IMR-90 (cell line): ENCODE measurements at regions not wholly inside any gene's neighbourhood (a gene's known extent, or its start where the extent isn't known, plus 50 kb on each side); places are given as distances from the start of the nearest gene placed in this dataset.

Experiments used
- ATAC-seq: fragments of 200-7000 bp; cut with Tn5 transposase; 2 replicates; pipeline ENCODE4 v1.9.1; 2020; ENCODE audit warnings: low read depth, mild to moderate bottlenecking, moderate library complexity
- BruUV-seq: library from RNA; stranded (reverse); fragments of 400-500 nt; replicated peaks from 2 replicates; lab custom pipeline; 2021; lab: Mats Ljungman, UMichigan
- CTCF ChIA-PET: fragments of 300-600 bp; formaldehyde crosslinking; extraction: SDS; loops from one replicate; lab custom pipeline; 2021; ENCODE audit warnings: antibody characterized with exemption; lab: Yijun Ruan, JAX
- POLR2A ChIA-PET: fragments of 300-600 bp; sonication (Branson Sonifier 250); formaldehyde crosslinking; loops from one replicate; lab custom pipeline; 2022; ENCODE audit warnings: antibody characterized with exemption; ENCODE audit not compliant: unreplicated experiment; lab: Charles Lee
- DNase-seq: peaks from one replicate; pipeline ENCODE4 v3.0.0; 2013
- H2AFZ ChIP-seq: replicated peaks from 2 replicates; pipeline ENCODE3; 2013; ENCODE audit warnings: low read length, mild to moderate bottlenecking; ENCODE audit not compliant: poor library complexity
- H2AK5ac ChIP-seq: 2 replicates; pipeline ENCODE4 v1.6.1; 2013; ENCODE audit warnings: low read depth, low read length, inconsistent platforms
- H2AK9ac ChIP-seq: replicated peaks from 2 replicates; pipeline ENCODE3; 2013; ENCODE audit warnings: mild to moderate bottlenecking, low read depth, low read length, moderate library complexity; ENCODE audit not compliant: poor library complexity
- H2BK120ac ChIP-seq: 2 replicates; pipeline ENCODE4 v1.6.1; 2013; ENCODE audit warnings: low read depth, low read length, inconsistent platforms
- H2BK15ac ChIP-seq: 3 replicates; pipeline ENCODE4 v1.6.1; 2013; ENCODE audit warnings: low read depth, low read length, inconsistent platforms
- H2BK20ac ChIP-seq: 2 replicates; pipeline ENCODE4 v1.6.1; 2013; ENCODE audit warnings: low read depth, mild to moderate bottlenecking, inconsistent platforms, low read length, moderate library complexity
- H2BK5ac ChIP-seq: 2 replicates; pipeline ENCODE4 v1.6.1; 2013; ENCODE audit warnings: mild to moderate bottlenecking, low read depth, low read length, inconsistent platforms; ENCODE audit not compliant: poor library complexity, severe bottlenecking
- H3K14ac ChIP-seq: replicated peaks from 2 replicates; pipeline ENCODE4 v1.6.1; 2013; ENCODE audit warnings: low read depth, low read length, inconsistent platforms
- H3K18ac ChIP-seq: 2 replicates; pipeline ENCODE4 v1.6.1; 2013; ENCODE audit warnings: low read depth, low read length, control low read depth
- H3K23ac ChIP-seq: 2 replicates; pipeline ENCODE4 v1.6.1; 2013; ENCODE audit warnings: low read depth, low read length, inconsistent platforms
- H3K27ac ChIP-seq: 2 replicates; pipeline ENCODE4 v1.5.1; 2013; ENCODE audit warnings: mild to moderate bottlenecking, control low read depth, low read length; ENCODE audit not compliant: insufficient read depth
- H3K27me3 ChIP-seq: 2 replicates; pipeline ENCODE4 v1.6.1; 2013; ENCODE audit warnings: low read length; ENCODE audit not compliant: control insufficient read depth, insufficient read depth
- H3K36me3 ChIP-seq: 2 replicates; pipeline ENCODE4 v1.6.1; 2013; ENCODE audit warnings: low read length, mixed read lengths; ENCODE audit not compliant: control insufficient read depth, insufficient read depth
- H3K4ac ChIP-seq: 2 replicates; pipeline ENCODE4 v1.6.1; 2013; ENCODE audit warnings: low read depth, low read length, inconsistent platforms
- H3K4me1 ChIP-seq: 2 replicates; pipeline ENCODE4 v1.6.1; 2013; ENCODE audit warnings: low read length, mixed read lengths; ENCODE audit not compliant: control insufficient read depth, insufficient read depth
- H3K4me2 ChIP-seq: 2 replicates; pipeline ENCODE4 v1.6.1; 2013; ENCODE audit warnings: low read depth, mild to moderate bottlenecking, control low read depth, low read length, moderate library complexity
- H3K4me3 ChIP-seq: 2 replicates; pipeline ENCODE4 v1.5.1; 2013; ENCODE audit warnings: low read depth, mild to moderate bottlenecking, control low read depth, low read length, moderate library complexity; ENCODE audit not compliant: insufficient read depth
- H3K56ac ChIP-seq: 2 replicates; pipeline ENCODE4 v1.6.1; 2013; ENCODE audit warnings: low read length, inconsistent platforms; ENCODE audit not compliant: insufficient read depth; ENCODE audit errors: extremely low read depth
- H3K79me1 ChIP-seq, 2 experiments: 2 replicates each; pipeline ENCODE4 v1.6.1; 2013; ENCODE audit warnings: low read length in 2 of 2, inconsistent platforms in 1 of 2, low read depth in 1 of 2
- H3K9ac ChIP-seq: 2 replicates; pipeline ENCODE4 v1.6.1; 2013; ENCODE audit warnings: low read depth, low read length, control low read depth
- H3K9me1 ChIP-seq: 2 replicates; pipeline ENCODE4 v1.6.1; 2013; ENCODE audit warnings: low read length, inconsistent platforms; ENCODE audit not compliant: insufficient read depth
- H3K9me3 ChIP-seq: 2 replicates; pipeline ENCODE4 v1.6.1; 2013; ENCODE audit warnings: low read length; ENCODE audit not compliant: control insufficient read depth, insufficient read depth
- H4K20me1 ChIP-seq: 2 replicates; pipeline ENCODE4 v1.6.1; 2013; ENCODE audit warnings: low read length, inconsistent platforms; ENCODE audit not compliant: insufficient read depth
- H4K5ac ChIP-seq: 2 replicates; pipeline ENCODE4 v1.6.1; 2013; ENCODE audit warnings: mild to moderate bottlenecking, low read depth, low read length, control low read depth
- H4K8ac ChIP-seq, 2 experiments: 2 replicates each; pipeline ENCODE4 v1.6.1; 2013; ENCODE audit warnings: low read depth in 2 of 2, low read length in 2 of 2, control low read depth in 1 of 2, inconsistent platforms in 1 of 2
- H4K91ac ChIP-seq: 2 replicates; pipeline ENCODE4 v1.6.1; 2013; ENCODE audit warnings: low read depth, low read length, inconsistent platforms; ENCODE audit not compliant: insufficient read depth
- BHLHE40 ChIP-seq: fragments of 150-350 bp; IDR thresholded peaks from 2 replicates; pipeline ENCODE4 v1.6.1; 2016; ENCODE audit warnings: mild to moderate bottlenecking, low read depth, low read length
- CEBPB ChIP-seq: IDR thresholded peaks from 2 replicates; pipeline ENCODE4 v1.6.1; 2012; ENCODE audit warnings: low read depth, low read length, improper control_type of control experiment
- CHD1 ChIP-seq: IDR thresholded peaks from 2 replicates; pipeline ENCODE4 v1.6.1; 2012; ENCODE audit warnings: low read depth, low read length, improper control_type of control experiment
- CTCF ChIP-seq: conservative IDR thresholded peaks from 2 replicates; pipeline ENCODE4 v1.5.1; 2012; ENCODE audit warnings: mild to moderate bottlenecking, low read depth, low read length, improper control_type of control experiment
- FOS ChIP-seq: fragments of 150-350 bp; IDR thresholded peaks from 2 replicates; pipeline ENCODE4 v1.6.1; 2016; ENCODE audit warnings: low read depth, low read length
- MAFK ChIP-seq: IDR thresholded peaks from 2 replicates; pipeline ENCODE4 v1.6.1; 2012; ENCODE audit warnings: low read depth, low read length, improper control_type of control experiment
- MAZ ChIP-seq: IDR thresholded peaks from 2 replicates; pipeline ENCODE4 v1.6.1; 2012; ENCODE audit warnings: low read depth, mild to moderate bottlenecking, low read length, improper control_type of control experiment, moderate library complexity, borderline replicate concordance
- MXI1 ChIP-seq: IDR thresholded peaks from 2 replicates; pipeline ENCODE4 v1.6.1; 2012; ENCODE audit warnings: low read depth, mild to moderate bottlenecking, low read length, moderate library complexity, borderline replicate concordance
- NFE2L2 ChIP-seq: fragments of 150-350 bp; IDR thresholded peaks from 2 replicates; pipeline ENCODE4 v1.6.1; 2016; ENCODE audit warnings: low read depth, mild to moderate bottlenecking, low read length
- POLR2A ChIP-seq: IDR thresholded peaks from 2 replicates; pipeline ENCODE4 v1.6.1; 2012; ENCODE audit warnings: mild to moderate bottlenecking, low read depth, low read length
- RAD21 ChIP-seq: IDR thresholded peaks from 2 replicates; pipeline ENCODE4 v1.6.1; 2012; ENCODE audit warnings: low read length, improper control_type of control experiment
- RCOR1 ChIP-seq: IDR thresholded peaks from 2 replicates; pipeline ENCODE4 v1.6.1; 2012; ENCODE audit warnings: mild to moderate bottlenecking, low read length, improper control_type of control experiment; ENCODE audit not compliant: insufficient replicate concordance
- RFX5 ChIP-seq: IDR thresholded peaks from 2 replicates; pipeline ENCODE4 v1.8.0; 2012; ENCODE audit warnings: low read depth, mild to moderate bottlenecking, low read length, moderate library complexity
- SMC3 ChIP-seq: fragments of 150-350 bp; IDR thresholded peaks from 2 replicates; pipeline ENCODE4 v1.6.1; 2016; ENCODE audit warnings: low read depth, mild to moderate bottlenecking, antibody characterized with exemption, low read length, moderate library complexity
- USF2 ChIP-seq: fragments of 150-350 bp; IDR thresholded peaks from 2 replicates; pipeline ENCODE4 v1.6.1; 2017; ENCODE audit warnings: mild to moderate bottlenecking, antibody characterized with exemption, low read length, low read depth
- dilution Hi-C: fragments of 300-500 bp; cut with HindIII; formaldehyde crosslinking; loops from one replicate; pipeline ENCODE4 v1.14.3; 2018; ENCODE audit warnings: low sequenced_read_pairs; ENCODE audit not compliant: unreplicated experiment
- in situ Hi-C: fragments of 300-500 bp; cut with MboI; formaldehyde crosslinking; loops from 3 replicates; pipeline ENCODE4 v1.14.3; 2019; ENCODE audit warnings: low sequenced_read_pairs, inconsistent platforms, mixed read lengths
- intact Hi-C: fragments of 100-400 bp; cut with micrococcal nuclease; formaldehyde crosslinking; loops from 2 replicates; pipeline ENCODE4 v1.10.0; 2022
- TF ChIP-seq, protein P1 (sequence below): fragments of 150-350 bp; IDR thresholded peaks from 2 replicates; pipeline ENCODE4 v1.6.1; 2016; ENCODE audit warnings: low read depth, mild to moderate bottlenecking, low read length, moderate library complexity, borderline replicate concordance

DNA sequence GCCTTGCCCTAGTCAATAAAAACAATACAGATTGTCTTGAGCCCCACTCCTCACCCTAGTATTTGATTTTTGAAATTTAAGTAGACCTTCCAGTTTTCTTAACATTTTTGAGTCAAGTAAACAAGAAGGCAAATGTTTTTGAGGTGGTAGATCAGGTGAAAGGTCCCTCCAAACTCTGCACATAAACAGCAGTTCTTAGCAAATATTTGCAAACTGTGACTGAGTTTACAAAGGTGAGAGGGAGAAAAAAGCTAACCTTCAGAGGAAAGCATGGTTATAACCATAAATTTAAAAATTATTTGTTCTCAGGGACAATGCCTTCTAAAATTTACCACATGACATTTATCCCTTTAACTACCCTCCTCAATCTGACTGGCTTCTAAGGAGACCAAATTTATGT is 84.6 kb upstream of the PCDH17 start:
- Histone ChIP-seq H4K91ac (no peak overlapping the region), H3K36me3 (no peaks in the 10 kb centered on the region), H3K4me1 (no peaks in the 10 kb centered on the region), H2BK20ac (no peak overlapping the region), H3K4ac (no peak overlapping the region), H2BK15ac (no peak overlapping the region), H3K9me1 (no peaks in the 10 kb centered on the region), H3K79me1 (no peaks in the 10 kb centered on the region), H2AFZ (no peak overlapping the region), H2AK9ac (no peak overlapping the region), H2BK120ac (no peak overlapping the region), H2BK5ac (no peak overlapping the region), H3K4me3 (no peak overlapping the region), H3K23ac (no peak overlapping the region), H3K9me3 (no peaks in the 10 kb centered on the region), H3K27me3 (no peaks in the 10 kb centered on the region), H4K5ac (no peak overlapping the region), H4K8ac (no peak overlapping the region), H3K56ac (no peak overlapping the region), H3K4me2 (no peak overlapping the region), H3K14ac (no peak overlapping the region), H3K27ac (no peak overlapping the region), H3K18ac (no peak overlapping the region), H4K20me1 (no peaks in the 10 kb centered on the region), H2AK5ac (no peak overlapping the region), H3K9ac (no peak overlapping the region)
- DNase-seq (no peak), ATAC-seq (no peak)
- ChIA-PET POLR2A (no interaction called here), CTCF (no interaction called here)
- no TSS peak for BruUV-seq
- dilution Hi-C loops, result no loop called here
- no peak for TF ChIP-seq SMC3
- no peak for TF ChIP-seq MXI1
- TF ChIP-seq NFE2L2, result no peak
- TF ChIP-seq CEBPB, result no peak
- no peak for TF ChIP-seq POLR2A
- no peak for TF ChIP-seq FOS
- TF ChIP-seq, protein P1, sequence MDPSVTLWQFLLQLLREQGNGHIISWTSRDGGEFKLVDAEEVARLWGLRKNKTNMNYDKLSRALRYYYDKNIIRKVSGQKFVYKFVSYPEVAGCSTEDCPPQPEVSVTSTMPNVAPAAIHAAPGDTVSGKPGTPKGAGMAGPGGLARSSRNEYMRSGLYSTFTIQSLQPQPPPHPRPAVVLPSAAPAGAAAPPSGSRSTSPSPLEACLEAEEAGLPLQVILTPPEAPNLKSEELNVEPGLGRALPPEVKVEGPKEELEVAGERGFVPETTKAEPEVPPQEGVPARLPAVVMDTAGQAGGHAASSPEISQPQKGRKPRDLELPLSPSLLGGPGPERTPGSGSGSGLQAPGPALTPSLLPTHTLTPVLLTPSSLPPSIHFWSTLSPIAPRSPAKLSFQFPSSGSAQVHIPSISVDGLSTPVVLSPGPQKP, result no peak
- TF ChIP-seq CHD1, result no peak
- TF ChIP-seq RFX5, result no peak
- no peak for TF ChIP-seq MAFK
- TF ChIP-seq USF2, result no peak
- no peak for TF ChIP-seq MAZ
- TF ChIP-seq RCOR1, result no peak
- no peak for TF ChIP-seq BHLHE40
- TF ChIP-seq CTCF, result no peak
- TF ChIP-seq RAD21, result no peak
- in situ Hi-C loops, result no loop called here
- intact Hi-C loops, result no loop called here
